Right atrium auricular region (tissue), 2 donors: ENCODE measurements at regions not wholly inside any gene's neighbourhood (a gene's known extent, or its start where the extent isn't known, plus 50 kb on each side); places are given as distances from the start of the nearest gene placed in this dataset.

Source experiments
- DNase-seq: peaks from one replicate; pipeline ENCODE4 v3.0.0-alpha.2; 2019; ENCODE audit warnings: low spot score
- H3K27ac ChIP-seq, 2 donors: fragments of 200-600 bp; sonication (generic); 1 replicate in 1 of 2; 2 replicates in 1 of 2; pipeline ENCODE4 v1.5.1; 2016 to 2019
- H3K27me3 ChIP-seq, 2 donors: fragments of 200-600 bp; sonication (generic); one replicate each; pipeline versions ENCODE4 v1.5.1 to v1.6.0; 2017 to 2019
- H3K36me3 ChIP-seq: fragments of 200-600 bp; sonication (generic); one replicate; pipeline ENCODE4 v1.5.1; 2016
- H3K4me1 ChIP-seq, 2 donors: fragments of 200-600 bp; sonication (generic); one replicate each; pipeline versions ENCODE4 v1.5.1 to v1.6.0; 2017 to 2019
- H3K4me3 ChIP-seq, 2 donors: fragments of 200-600 bp; sonication (generic); 1 replicate in 1 of 2; 2 replicates in 1 of 2; pipeline ENCODE4 v1.5.1; 2017 to 2019; ENCODE audit warnings: mild to moderate bottlenecking in 1 of 2, moderate library complexity in 1 of 2
- H3K9me3 ChIP-seq, 2 donors: fragments of 200-600 bp; sonication (generic); one replicate each; pipeline ENCODE4 v1.5.1; 2019
- TF ChIP-seq, protein P1 (sequence below), 2 donors: fragments of 200-600 bp; sonication (generic); IDR thresholded peaks; one replicate each; pipeline ENCODE4 v1.5.1; 2019; ENCODE audit warnings: antibody characterized with exemption in 2 of 2

DNA sequence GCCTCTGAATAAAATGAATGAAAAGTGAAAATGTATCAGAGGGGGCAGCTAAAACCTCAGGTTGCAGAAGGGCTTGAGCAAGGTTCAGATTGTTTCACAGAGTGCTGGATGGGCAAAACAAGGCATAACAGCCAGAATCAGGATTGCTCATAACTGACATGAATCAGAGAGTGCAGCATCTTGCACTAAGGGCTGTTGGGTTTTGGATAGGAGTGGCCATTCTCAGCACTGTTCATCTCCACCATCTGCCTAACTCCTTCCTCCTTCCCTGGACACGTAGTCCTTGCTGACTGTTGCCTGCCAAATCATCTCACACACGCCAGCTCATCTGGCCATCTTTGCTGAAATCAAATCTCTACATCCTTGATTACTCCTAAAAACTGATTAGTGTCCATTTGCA lies 75.3 kb upstream of the C1QTNF7 start:
- TF ChIP-seq, protein P1, sequence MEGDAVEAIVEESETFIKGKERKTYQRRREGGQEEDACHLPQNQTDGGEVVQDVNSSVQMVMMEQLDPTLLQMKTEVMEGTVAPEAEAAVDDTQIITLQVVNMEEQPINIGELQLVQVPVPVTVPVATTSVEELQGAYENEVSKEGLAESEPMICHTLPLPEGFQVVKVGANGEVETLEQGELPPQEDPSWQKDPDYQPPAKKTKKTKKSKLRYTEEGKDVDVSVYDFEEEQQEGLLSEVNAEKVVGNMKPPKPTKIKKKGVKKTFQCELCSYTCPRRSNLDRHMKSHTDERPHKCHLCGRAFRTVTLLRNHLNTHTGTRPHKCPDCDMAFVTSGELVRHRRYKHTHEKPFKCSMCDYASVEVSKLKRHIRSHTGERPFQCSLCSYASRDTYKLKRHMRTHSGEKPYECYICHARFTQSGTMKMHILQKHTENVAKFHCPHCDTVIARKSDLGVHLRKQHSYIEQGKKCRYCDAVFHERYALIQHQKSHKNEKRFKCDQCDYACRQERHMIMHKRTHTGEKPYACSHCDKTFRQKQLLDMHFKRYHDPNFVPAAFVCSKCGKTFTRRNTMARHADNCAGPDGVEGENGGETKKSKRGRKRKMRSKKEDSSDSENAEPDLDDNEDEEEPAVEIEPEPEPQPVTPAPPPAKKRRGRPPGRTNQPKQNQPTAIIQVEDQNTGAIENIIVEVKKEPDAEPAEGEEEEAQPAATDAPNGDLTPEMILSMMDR (IDR thresholded peaks at IDR 0.05) = no peak
- H3K4me1 ChIP-seq = no peaks in the 10 kb centered on the region
- no peak overlapping the region for H3K27ac ChIP-seq
- no peaks in the 10 kb centered on the region for H3K27me3 ChIP-seq
- no peak overlapping the region for H3K4me3 ChIP-seq
- no peak for DNase-seq
- no peaks in the 10 kb centered on the region for H3K9me3 ChIP-seq
- H3K36me3 ChIP-seq = no peaks in the 10 kb centered on the region

DNA sequence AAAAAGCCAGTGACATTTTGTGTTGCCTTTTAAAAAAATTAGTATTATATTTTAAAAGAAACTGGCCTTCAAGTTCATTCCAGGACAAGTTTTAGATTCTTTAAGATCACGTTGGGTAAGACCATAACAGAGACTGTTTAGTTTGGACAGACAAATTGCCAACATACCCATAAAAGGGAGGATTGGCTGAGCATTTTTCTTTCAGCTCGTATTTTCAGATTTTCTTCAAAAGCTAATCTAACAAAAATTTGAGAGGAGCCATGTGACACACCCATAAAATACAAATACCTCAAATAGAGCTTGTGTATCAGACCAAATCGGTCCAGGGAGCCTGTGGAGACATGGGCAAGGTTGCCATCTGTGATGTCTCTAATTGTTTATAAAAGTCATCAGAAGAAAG lies 74.6 kb upstream of the C1QTNF7 start:
- Histone ChIP-seq H3K4me3 (no peak overlapping the region), H3K27me3 (no peaks in the 10 kb centered on the region), H3K27ac (no peak overlapping the region), H3K9me3 (no peaks in the 10 kb centered on the region), H3K36me3 (no peaks in the 10 kb centered on the region), H3K4me1 (no peaks in the 10 kb centered on the region)
- DNase-seq = no peak
- TF ChIP-seq, protein P1 (IDR thresholded peaks at IDR 0.05) = no peak

DNA sequence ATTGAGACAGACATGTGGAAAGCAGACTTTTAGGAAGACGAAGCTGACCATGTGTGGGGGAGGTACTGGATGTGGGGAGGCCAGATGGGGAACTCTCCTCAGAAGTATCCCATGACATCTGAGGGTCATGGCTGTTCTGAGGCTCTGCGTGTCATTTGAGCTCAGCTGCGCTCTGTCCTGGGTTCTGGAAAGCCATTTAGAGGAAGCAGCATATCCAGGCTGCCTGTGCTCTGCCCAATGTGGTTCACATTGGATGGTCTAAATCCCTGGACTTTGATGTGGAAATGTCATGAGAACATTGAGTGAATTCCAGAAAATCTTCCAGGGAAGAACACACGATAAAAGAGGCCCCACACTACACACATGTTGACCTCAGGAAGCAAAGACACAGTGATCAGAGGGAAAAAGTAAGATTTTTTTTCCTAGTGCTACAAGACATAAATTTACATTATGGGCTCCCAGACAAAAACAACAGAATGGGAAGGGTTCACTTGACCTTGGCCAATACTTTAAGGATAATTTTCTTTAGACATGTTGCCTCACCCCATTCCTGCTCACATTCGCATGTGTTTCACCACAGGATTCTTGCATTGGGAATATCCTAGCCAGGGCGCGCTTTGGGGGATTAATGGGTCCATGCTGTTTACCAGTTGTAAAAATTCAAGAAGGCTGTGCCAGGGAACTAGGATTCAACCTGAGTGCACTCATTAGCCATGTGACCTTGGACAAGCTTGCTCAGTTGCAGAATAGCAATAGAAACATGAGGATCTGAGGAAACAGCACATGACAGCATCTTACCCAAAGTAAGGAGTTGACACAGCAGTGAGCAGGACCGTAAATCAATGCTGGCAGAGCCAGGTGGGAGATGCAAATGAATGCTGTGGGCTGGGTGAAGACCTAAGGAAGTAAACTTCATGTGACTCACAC lies 73.2 kb upstream of the C1QTNF7 start:
- Histone ChIP-seq H3K4me1 (no peaks in the 10 kb centered on the region), H3K27me3 (no peaks in the 10 kb centered on the region), H3K4me3 (no peak overlapping the region), H3K9me3 (no peaks in the 10 kb centered on the region), H3K36me3 (no peaks in the 10 kb centered on the region), H3K27ac (no peak overlapping the region)
- DNase-seq = no peak
- TF ChIP-seq, protein P1 (IDR thresholded peaks at IDR 0.05) = no peak

DNA sequence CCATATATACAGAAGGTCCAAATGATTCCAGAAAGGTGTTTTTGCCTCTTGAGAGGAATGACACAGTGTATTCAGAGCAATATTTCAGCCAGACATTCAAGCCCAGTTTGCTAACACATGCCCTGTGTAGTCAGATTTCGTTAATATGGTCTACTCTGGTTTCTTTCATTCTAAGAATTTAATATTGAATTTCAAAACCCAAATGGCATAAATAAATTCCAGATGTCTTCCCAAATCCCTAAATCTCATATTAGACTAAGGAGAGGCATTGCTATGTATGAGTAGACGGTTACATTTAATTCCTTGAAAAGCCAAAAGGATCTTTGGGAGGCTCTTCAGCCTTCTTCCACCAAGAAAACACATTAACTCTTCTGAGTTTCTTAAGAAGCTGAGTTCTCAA lies 66.3 kb upstream of the C1QTNF7 start:
- H3K27ac ChIP-seq = no peak overlapping the region
- H3K4me1 ChIP-seq = no peaks in the 10 kb centered on the region
- H3K36me3 ChIP-seq = no peaks in the 10 kb centered on the region
- H3K27me3 ChIP-seq = no peaks in the 10 kb centered on the region
- TF ChIP-seq, protein P1 (IDR thresholded peaks at IDR 0.05) = no peak
- H3K9me3 ChIP-seq = no peaks in the 10 kb centered on the region
- no peak for DNase-seq
- H3K4me3 ChIP-seq = no peak overlapping the region

DNA sequence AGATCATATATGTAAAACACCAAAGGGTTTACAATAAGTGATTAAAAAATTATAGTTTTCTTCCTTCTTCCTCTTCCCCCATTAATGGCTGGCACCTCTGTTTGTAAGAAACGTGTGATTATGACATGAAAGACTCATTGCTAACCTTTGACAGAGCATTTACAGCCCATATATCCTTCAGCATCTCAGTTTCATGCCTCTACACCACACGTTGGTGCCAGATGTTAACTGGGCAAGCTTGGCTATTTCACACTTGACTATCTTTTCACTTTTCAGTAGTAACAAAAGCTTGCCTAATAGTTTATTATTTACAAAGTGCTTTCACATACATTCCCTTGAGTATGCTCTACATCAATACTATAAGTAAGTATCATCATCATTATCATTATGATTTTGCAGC lies 65.3 kb upstream of the C1QTNF7 start:
- Histone ChIP-seq H3K36me3 (no peaks in the 10 kb centered on the region), H3K9me3 (no peaks in the 10 kb centered on the region), H3K27ac (no peak overlapping the region), H3K4me3 (no peak overlapping the region), H3K27me3 (no peaks in the 10 kb centered on the region), H3K4me1 (no peaks in the 10 kb centered on the region)
- no peak for DNase-seq
- TF ChIP-seq, protein P1 (IDR thresholded peaks at IDR 0.05) = no peak

DNA sequence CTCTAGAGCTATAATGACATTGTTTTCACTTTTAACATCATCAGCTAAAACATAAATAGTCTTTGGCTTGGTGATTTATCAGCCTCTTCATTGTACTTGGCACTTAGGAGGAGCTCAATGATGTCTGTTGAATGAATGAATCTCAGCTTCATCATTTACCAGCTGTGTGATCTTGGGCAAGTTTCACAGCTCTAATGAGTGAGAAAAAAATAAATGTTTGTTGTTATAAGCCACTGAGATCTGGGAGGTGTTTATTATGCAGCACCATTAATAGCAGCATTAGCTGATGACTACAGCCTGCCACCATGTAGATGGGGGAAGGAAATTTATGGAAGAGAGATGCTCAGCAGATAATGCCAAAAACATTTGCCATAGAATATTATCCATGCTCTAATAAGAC lies 63.6 kb upstream of the C1QTNF7 start:
- Histone ChIP-seq H3K4me3 (no peak overlapping the region), H3K27me3 (no peaks in the 10 kb centered on the region), H3K4me1 (no peaks in the 10 kb centered on the region), H3K27ac (no peak overlapping the region), H3K36me3 (no peaks in the 10 kb centered on the region), H3K9me3 (no peaks in the 10 kb centered on the region)
- no peak for DNase-seq
- TF ChIP-seq, protein P1 (IDR thresholded peaks at IDR 0.05) = no peak
